Fibroblast of villous mesenchyme (primary cell): ENCODE measurements at regions not wholly inside any gene's neighbourhood (a gene's known extent, or its start where the extent isn't known, plus 50 kb on each side); places are given as distances from the start of the nearest gene placed in this dataset.

ENCODE experiments used
- DNase-seq: peaks from one replicate; pipeline ENCODE4 v3.0.0-alpha.2; 2010; ENCODE audit warnings: low read depth
- H3K4me3 ChIP-seq: 2 replicates; pipeline ENCODE4 v1.5.1; 2011; ENCODE audit warnings: low read depth, mild to moderate bottlenecking, low read length
- CTCF ChIP-seq: IDR thresholded peaks from 2 replicates; pipeline ENCODE4 v1.5.1; 2012; ENCODE audit warnings: low read depth, mild to moderate bottlenecking, low read length; ENCODE audit not compliant: insufficient read depth

DNA sequence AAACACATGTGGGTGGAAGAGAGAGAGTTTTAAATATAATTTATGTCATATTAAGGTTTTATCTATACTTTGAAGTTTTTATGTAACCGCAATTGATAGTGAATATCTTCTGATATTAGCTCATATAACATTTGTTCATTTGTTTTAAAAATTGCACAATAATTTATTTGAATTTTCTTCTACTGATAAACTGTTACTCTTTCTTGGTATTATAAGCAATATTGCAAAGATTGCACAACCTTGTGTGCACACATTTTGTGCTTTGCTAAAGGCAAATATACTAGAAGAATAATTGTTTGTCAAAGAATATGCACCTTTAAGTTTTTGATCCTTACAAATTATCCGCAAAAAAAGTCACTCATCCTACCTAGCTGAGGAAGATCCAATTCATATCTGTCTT, 275.7 kb downstream of the TLR4 start:
- TF ChIP-seq CTCF: no peak
- no peak overlapping the region for H3K4me3 ChIP-seq
- DNase-seq: no peak

DNA sequence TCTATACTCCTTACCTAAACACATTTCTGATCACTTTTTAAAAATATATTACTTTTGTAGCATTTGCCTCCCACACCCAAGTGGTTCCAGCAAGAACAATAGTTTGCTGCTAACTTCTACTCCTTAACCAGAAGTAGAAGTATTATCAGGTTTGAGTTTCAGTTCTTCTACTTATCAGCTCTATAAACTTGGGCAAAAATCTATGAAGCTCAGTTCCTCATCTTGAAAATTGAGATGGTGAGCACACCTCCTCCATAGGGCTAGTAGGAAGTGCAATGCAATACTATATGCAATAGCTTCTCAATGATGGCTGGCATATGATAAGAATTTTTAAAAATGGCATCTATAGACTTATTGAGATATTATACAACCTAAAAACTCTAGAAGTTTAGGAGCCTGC, 283.7 kb downstream of the TLR4 start:
- H3K4me3 ChIP-seq: no peak overlapping the region
- no peak for TF ChIP-seq CTCF
- DNase-seq: no peak

DNA sequence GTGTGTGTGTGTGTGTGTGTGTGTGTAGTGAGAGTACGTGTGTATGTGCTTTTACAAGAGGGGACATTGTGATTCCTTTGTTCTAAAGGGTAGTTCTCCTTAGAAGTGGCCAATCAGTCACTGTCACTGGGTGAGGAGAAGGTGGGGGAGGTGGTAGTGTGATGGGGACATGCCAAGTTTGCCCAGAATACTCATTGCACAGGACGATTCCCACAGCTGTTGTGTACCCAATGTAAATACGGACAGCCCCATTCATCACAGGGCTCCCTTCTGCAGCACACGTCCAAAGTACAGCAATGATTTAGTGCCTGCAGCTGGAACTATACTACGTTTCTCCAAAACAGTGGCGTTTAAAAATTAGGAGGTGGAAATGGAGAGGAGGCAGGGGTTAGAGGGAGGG, 287.8 kb downstream of the TLR4 start:
- no peak for TF ChIP-seq CTCF
- DNase-seq: no peak
- H3K4me3 ChIP-seq: no peak overlapping the region

DNA sequence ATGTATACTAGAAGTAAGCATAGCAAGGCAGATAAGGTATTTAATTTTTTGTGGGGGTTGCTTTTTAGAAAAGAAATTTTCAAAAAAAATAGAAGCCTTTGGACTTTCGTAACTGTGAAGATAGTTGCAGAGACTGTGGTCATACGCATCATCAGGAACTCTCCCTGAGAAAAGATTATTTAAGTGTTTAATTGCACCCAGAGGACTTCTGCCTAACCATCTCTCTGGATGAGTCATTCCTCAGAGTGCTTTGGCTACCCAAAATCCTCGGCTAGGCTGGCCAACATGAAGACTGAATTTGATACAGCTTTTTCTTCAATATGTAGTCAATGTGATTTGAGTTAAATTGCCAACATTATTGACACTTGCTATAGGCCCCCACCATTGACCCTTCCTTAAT, 296.4 kb downstream of the TLR4 start:
- H3K4me3 ChIP-seq: no peak overlapping the region
- no peak for DNase-seq
- no peak for TF ChIP-seq CTCF

- no peak overlapping the region for H3K4me3 ChIP-seq
- no peak for TF ChIP-seq CTCF
- no peak for DNase-seq
These were observed 299.0 kb downstream of the TLR4 start for GRCh38 chr9:118003240-118003639.

DNA sequence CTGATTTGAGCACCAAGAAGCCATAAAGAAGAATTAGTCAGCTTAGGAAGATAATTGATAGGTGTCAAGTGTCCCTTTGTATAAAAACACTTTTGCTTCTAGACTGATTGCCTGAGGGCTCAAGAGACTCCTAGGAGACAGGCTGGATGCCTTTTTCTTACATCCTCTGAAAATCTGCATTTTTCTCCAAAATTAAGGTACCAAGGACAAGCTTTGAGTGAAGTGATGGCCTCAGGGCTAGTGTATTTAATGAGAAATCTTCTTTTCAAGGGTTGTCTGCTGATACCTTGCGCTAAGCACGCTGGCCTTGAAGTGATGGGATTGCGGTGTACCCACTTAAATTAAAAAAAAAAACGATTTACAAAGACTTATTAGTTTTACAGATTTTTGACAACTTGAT, 304.0 kb downstream of the TLR4 start:
- DNase-seq: no peak
- H3K4me3 ChIP-seq: no peak overlapping the region
- no peak for TF ChIP-seq CTCF

- DNase-seq: no peak
- no peak overlapping the region for H3K4me3 ChIP-seq
- TF ChIP-seq CTCF: no peak
These were observed 305.4 kb downstream of the TLR4 start for GRCh38 chr9:118009614-118010013.
